ENCODE measurements at regions not wholly inside any gene's neighbourhood (a gene's known extent, or its start where the extent isn't known, plus 50 kb on each side); places are given as distances from the start of the nearest gene placed in this dataset.

- CTCF ChIA-PET: no interaction called here
- Histone ChIP-seq H3K9me3 (ENCODE audit: control insufficient read depth, insufficient read depth, low read depth, low read length) (no peaks in the 10 kb centered on the region), H3K4me3 (ENCODE audit: low read depth, low read length) (no peak overlapping the region), H3K36me3 (ENCODE audit: control insufficient read depth in 2 of 2, insufficient read depth in 1 of 2, low read length in 2 of 2) (no peaks in the 10 kb centered on the region), H3K27ac (ENCODE audit: extremely low read depth, low read depth, low read length) (no peak overlapping the region), H3K4me1 (ENCODE audit: control insufficient read depth, insufficient read depth, low read length) (no peaks in the 10 kb centered on the region)
- no peak for TF ChIP-seq ZNF223 (tag by site-specific recombination; IDR thresholded peaks at IDR 0.05)
- TF ChIP-seq ZNF624 (tag by site-specific recombination; IDR thresholded peaks at IDR 0.05): no peak
- no peak for TF ChIP-seq ZNF132 (tag by site-specific recombination; IDR thresholded peaks at IDR 0.05; ENCODE audit: borderline replicate concordance)
- TF ChIP-seq ZNF707 (tag by site-specific recombination; IDR thresholded peaks at IDR 0.05): no peak
- TF ChIP-seq ZNF549 (tag by site-specific recombination; IDR thresholded peaks at IDR 0.05): no peak
- no peak for TF ChIP-seq ZNF433 (tag by site-specific recombination; IDR thresholded peaks at IDR 0.05; ENCODE audit: low read depth)
- no peak for TF ChIP-seq ZFP41 (tag by site-specific recombination; IDR thresholded peaks at IDR 0.05; ENCODE audit: borderline replicate concordance)
- TF ChIP-seq ZNF324 (tag by site-specific recombination; IDR thresholded peaks at IDR 0.05): no peak
- no peak for TF ChIP-seq INSM2 (tag by site-specific recombination; IDR thresholded peaks at IDR 0.05)
- TF ChIP-seq ZBTB7A (tag by site-specific recombination; IDR thresholded peaks at IDR 0.05; ENCODE audit: low read depth): no peak
- TF ChIP-seq GFI1B (tag by site-specific recombination; IDR thresholded peaks at IDR 0.05): no peak
- no peak for TF ChIP-seq KLF7 (tag by site-specific recombination; IDR thresholded peaks at IDR 0.05; ENCODE audit: borderline replicate concordance)
- no peak for TF ChIP-seq ZBTB26 (tag by site-specific recombination; optimal IDR thresholded peaks at IDR 0.05)
- no peak for TF ChIP-seq ZNF626 (tag by site-specific recombination; IDR thresholded peaks at IDR 0.05)
- TF ChIP-seq SCRT1 (tag by site-specific recombination; IDR thresholded peaks at IDR 0.05; ENCODE audit: borderline replicate concordance): no peak
- POLR2A ChIA-PET: no interaction called here
These were observed 82.8 kb upstream of the MRPS22 start for GRCh38 chr3:139260793-139261736.

- Histone ChIP-seq H3K9me3 (ENCODE audit: control insufficient read depth, insufficient read depth, low read depth, low read length) (no peaks in the 10 kb centered on the region), H3K27ac (ENCODE audit: extremely low read depth, low read depth, low read length) (no peak overlapping the region), H3K4me1 (ENCODE audit: control insufficient read depth, insufficient read depth, low read length) (no peaks in the 10 kb centered on the region), H3K36me3 (ENCODE audit: control insufficient read depth in 2 of 2, insufficient read depth in 1 of 2, low read length in 2 of 2) (no peaks in the 10 kb centered on the region), H3K4me3 (ENCODE audit: low read depth, low read length) (no peak overlapping the region)
- TF ChIP-seq ZNF473 (tag by site-specific recombination; IDR thresholded peaks at IDR 0.05) (no peak), REST (tag by site-specific recombination; IDR thresholded peaks at IDR 0.05) (no peak), ZNF571 (tag by site-specific recombination; IDR thresholded peaks at IDR 0.05) (no peak), ZNF132 (tag by site-specific recombination; IDR thresholded peaks at IDR 0.05; ENCODE audit: borderline replicate concordance) (no peak), ZNF585B (tag by site-specific recombination; IDR thresholded peaks at IDR 0.05) (no peak), ZNF692 (tag by site-specific recombination; IDR thresholded peaks at IDR 0.05) (no peak), ZNF221 (tag by site-specific recombination; IDR thresholded peaks at IDR 0.05; ENCODE audit: borderline replicate concordance) (no peak), CTCF (tag by site-specific recombination; IDR thresholded peaks at IDR 0.05) (no peak), ZNF701 (tag by site-specific recombination; IDR thresholded peaks at IDR 0.05) (no peak)
- ChIA-PET POLR2A (no interaction called here), CTCF (interaction anchor here (0.7 kb wide), 1 partner anchor 434 kb away, joined by 3 read pairs; no protein-coding TSS in a partner anchor)
These were observed 81.8 kb upstream of the MRPS22 start for GRCh38 chr3:139261754-139262586.
